ENCODE measurements at regions not wholly inside any gene's neighbourhood (a gene's known extent, or its start where the extent isn't known, plus 50 kb on each side); places are given as distances from the start of the nearest gene placed in this dataset.

DNA sequence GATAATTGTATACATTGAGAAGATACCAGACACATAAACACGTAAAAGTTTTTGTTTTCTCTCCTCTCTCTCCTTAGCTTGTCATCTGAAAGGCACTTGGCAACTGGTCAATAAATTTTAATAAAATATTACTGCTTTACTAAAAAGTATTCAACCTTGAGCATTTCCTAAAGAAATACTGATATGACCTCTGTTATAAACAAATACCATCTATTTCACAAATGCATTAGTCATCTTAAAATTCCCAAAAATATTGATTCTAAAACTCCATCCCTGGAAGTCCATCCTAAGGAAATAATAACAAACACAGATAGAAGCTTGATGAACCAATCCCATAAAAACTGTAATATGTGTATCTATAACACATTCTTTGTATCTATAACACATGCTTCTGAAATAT lies 483.2 kb downstream of the TLR4 start:
- intact Hi-C loops (cut with DNase I): no loop called here
- H3K4me3 ChIP-seq: no peak overlapping the region
- H3K4me1 ChIP-seq: no peaks in the 10 kb centered on the region
- no peaks in the 10 kb centered on the region for H3K36me3 ChIP-seq
- H3K27ac ChIP-seq: no peak overlapping the region
- H3K27me3 ChIP-seq: no peaks in the 10 kb centered on the region
- no peaks in the 10 kb centered on the region for H3K9me3 ChIP-seq
- TF ChIP-seq, protein P1, sequence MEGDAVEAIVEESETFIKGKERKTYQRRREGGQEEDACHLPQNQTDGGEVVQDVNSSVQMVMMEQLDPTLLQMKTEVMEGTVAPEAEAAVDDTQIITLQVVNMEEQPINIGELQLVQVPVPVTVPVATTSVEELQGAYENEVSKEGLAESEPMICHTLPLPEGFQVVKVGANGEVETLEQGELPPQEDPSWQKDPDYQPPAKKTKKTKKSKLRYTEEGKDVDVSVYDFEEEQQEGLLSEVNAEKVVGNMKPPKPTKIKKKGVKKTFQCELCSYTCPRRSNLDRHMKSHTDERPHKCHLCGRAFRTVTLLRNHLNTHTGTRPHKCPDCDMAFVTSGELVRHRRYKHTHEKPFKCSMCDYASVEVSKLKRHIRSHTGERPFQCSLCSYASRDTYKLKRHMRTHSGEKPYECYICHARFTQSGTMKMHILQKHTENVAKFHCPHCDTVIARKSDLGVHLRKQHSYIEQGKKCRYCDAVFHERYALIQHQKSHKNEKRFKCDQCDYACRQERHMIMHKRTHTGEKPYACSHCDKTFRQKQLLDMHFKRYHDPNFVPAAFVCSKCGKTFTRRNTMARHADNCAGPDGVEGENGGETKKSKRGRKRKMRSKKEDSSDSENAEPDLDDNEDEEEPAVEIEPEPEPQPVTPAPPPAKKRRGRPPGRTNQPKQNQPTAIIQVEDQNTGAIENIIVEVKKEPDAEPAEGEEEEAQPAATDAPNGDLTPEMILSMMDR (IDR thresholded peaks at IDR 0.05): no peak
- TF ChIP-seq POLR2A (IDR thresholded peaks at IDR 0.05): no peak
- DNase-seq: no peak
- WGBS, 2 donors: 71 to 81% methylated on average over 1 of the region's 1 CpG

DNA sequence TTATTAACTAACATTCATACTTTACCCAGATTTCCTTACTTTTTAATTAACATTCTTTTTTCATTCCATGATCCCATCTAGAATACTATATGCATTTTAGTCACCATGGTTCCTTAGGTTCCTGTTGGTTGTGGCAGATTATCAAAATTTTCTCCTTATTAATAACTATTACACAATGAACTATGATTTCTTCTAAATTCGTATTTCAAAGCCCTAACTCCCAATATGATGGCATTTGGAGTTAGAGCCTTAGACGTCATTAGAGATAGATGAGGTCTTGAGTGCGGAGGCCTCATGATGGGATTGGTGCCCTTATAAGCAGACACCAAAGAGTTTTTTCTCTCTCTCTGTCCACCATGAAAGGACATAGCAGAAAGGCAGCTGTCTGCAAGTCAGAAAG lies 485.4 kb downstream of the TLR4 start:
- H3K27ac ChIP-seq: no peak overlapping the region
- H3K9me3 ChIP-seq: peaks cover 0 to 6% (median 0%) of the 10 kb centered on the region in 3 donors
- intact Hi-C loops (cut with DNase I): no loop called here
- no peaks in the 10 kb centered on the region for H3K4me1 ChIP-seq
- WGBS, 2 donors: 79 to 91% methylated on average over 3 of the region's 3 CpGs
- H3K36me3 ChIP-seq: no peaks in the 10 kb centered on the region
- no peaks in the 10 kb centered on the region for H3K27me3 ChIP-seq
- DNase-seq: no peak
- no peak overlapping the region for H3K4me3 ChIP-seq
- TF ChIP-seq, protein P1 (IDR thresholded peaks at IDR 0.05): no peak
- no peak for TF ChIP-seq POLR2A (IDR thresholded peaks at IDR 0.05)

DNA sequence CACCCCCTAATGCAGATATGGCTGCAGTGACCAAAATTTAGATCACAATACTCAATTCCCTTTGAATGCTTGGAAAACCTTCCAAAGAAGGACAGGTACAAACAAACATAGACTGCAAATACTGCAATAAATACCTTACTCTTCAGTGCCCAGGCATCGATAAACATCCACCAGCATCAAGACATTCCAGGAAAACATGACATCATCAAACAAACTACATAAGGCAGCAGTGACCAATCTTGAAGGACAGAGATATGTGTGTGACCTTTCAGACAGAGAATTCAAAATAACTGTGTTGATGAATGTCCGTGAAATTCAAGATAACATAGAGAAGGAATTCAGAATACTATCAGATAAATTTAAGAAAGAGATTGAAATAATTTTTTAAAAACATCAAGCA lies 488.6 kb downstream of the TLR4 start:
- Histone ChIP-seq H3K27ac (no peak overlapping the region), H3K4me1 (no peaks in the 10 kb centered on the region), H3K36me3 (no peaks in the 10 kb centered on the region), H3K27me3 (no peaks in the 10 kb centered on the region), H3K9me3 (peaks cover 0 to 6% (median 0%) of the 10 kb centered on the region in 3 donors), H3K4me3 (no peak overlapping the region)
- WGBS, 2 donors: 78 to 94% methylated on average over 2 of the region's 2 CpGs
- intact Hi-C loops (cut with DNase I): no loop called here
- DNase-seq: no peak
- TF ChIP-seq, protein P1 (IDR thresholded peaks at IDR 0.05): no peak
- no peak for TF ChIP-seq POLR2A (IDR thresholded peaks at IDR 0.05)

DNA sequence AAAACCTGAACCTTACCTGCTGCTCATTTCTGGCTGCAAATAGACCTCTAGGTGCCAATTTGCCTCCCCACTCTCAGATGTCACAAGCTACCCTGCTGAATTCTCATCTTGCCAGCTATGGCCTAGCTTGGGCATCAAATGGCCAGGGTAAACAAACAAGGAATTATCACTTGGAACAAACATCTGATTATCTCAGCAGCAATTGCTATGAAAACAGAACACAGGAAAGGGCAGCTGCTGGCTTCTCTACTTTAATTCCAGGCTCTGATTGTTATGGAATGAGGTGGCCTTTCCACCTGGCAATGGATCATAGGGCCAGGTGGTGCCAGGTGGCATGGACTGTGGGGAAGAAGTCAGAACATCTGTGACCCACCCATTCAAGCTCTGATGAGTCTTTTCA lies 505.1 kb downstream of the TLR4 start:
- intact Hi-C loops (cut with DNase I): no loop called here
- H3K36me3 ChIP-seq: no peaks in the 10 kb centered on the region
- DNase-seq: no peak
- no peaks in the 10 kb centered on the region for H3K4me1 ChIP-seq
- H3K9me3 ChIP-seq: no peaks in the 10 kb centered on the region
- no peak overlapping the region for H3K4me3 ChIP-seq
- TF ChIP-seq, protein P1 (IDR thresholded peaks at IDR 0.05): no peak
- no peak for TF ChIP-seq POLR2A (IDR thresholded peaks at IDR 0.05)
- no peak overlapping the region for H3K27ac ChIP-seq
- H3K27me3 ChIP-seq: no peaks in the 10 kb centered on the region

DNA sequence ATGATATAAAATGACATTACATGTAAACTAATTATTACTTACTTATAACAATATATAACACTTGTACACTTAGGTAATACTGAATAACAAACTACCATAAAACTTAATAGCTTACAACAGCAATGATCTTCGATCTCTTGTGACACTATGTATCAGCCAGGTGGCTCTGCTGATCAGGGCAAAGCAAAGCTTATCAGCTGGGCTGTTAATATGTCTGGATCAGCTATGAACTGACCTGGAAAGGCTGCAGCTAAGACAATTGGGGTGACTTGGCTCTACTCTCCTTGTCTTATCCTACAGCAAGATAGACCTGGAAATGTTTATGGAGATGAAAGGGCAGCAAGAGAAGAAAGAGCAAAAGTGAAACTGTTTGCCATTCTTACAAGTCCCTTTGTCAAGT lies 511.3 kb downstream of the TLR4 start:
- Histone ChIP-seq H3K27ac (no peak overlapping the region), H3K27me3 (no peaks in the 10 kb centered on the region), H3K4me3 (no peak overlapping the region), H3K4me1 (no peaks in the 10 kb centered on the region), H3K36me3 (no peaks in the 10 kb centered on the region), H3K9me3 (no peaks in the 10 kb centered on the region)
- intact Hi-C loops (cut with DNase I): no loop called here
- 36 to 40% methylated on average over 1 of the region's 1 CpG for WGBS, 2 donors
- no peak for DNase-seq
- no peak for TF ChIP-seq POLR2A (IDR thresholded peaks at IDR 0.05)
- TF ChIP-seq, protein P1 (IDR thresholded peaks at IDR 0.05): no peak
